Fibroblast of villous mesenchyme (primary cell): ENCODE measurements at regions not wholly inside any gene's neighbourhood (a gene's known extent, or its start where the extent isn't known, plus 50 kb on each side); places are given as distances from the start of the nearest gene placed in this dataset.
A peak's percentile ranks its signal among the peaks of the same experiment; 100 is the strongest.

Experiments
- DNase-seq: peaks from one replicate; pipeline ENCODE4 v3.0.0-alpha.2; 2010; ENCODE audit warnings: low read depth
- H3K4me3 ChIP-seq: 2 replicates; pipeline ENCODE4 v1.5.1; 2011; ENCODE audit warnings: low read depth, mild to moderate bottlenecking, low read length
- TF ChIP-seq, protein P1 (sequence below): IDR thresholded peaks from 2 replicates; pipeline ENCODE4 v1.5.1; 2012; ENCODE audit warnings: low read depth, mild to moderate bottlenecking, low read length; ENCODE audit not compliant: insufficient read depth

- H3K4me3 ChIP-seq = no peak overlapping the region
- TF ChIP-seq, protein P1, sequence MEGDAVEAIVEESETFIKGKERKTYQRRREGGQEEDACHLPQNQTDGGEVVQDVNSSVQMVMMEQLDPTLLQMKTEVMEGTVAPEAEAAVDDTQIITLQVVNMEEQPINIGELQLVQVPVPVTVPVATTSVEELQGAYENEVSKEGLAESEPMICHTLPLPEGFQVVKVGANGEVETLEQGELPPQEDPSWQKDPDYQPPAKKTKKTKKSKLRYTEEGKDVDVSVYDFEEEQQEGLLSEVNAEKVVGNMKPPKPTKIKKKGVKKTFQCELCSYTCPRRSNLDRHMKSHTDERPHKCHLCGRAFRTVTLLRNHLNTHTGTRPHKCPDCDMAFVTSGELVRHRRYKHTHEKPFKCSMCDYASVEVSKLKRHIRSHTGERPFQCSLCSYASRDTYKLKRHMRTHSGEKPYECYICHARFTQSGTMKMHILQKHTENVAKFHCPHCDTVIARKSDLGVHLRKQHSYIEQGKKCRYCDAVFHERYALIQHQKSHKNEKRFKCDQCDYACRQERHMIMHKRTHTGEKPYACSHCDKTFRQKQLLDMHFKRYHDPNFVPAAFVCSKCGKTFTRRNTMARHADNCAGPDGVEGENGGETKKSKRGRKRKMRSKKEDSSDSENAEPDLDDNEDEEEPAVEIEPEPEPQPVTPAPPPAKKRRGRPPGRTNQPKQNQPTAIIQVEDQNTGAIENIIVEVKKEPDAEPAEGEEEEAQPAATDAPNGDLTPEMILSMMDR = no peak
- peak; percentile 32 for DNase-seq
These were observed 109.8 kb downstream of the PHLDA1 start for GRCh38 chr12:75921622-75922289.

GRCh38 chr12:75917715-75918114 is 113.9 kb downstream of the PHLDA1 start:
- TF ChIP-seq, protein P1 = no peak
- no peak overlapping the region for H3K4me3 ChIP-seq
- no peak for DNase-seq

DNA sequence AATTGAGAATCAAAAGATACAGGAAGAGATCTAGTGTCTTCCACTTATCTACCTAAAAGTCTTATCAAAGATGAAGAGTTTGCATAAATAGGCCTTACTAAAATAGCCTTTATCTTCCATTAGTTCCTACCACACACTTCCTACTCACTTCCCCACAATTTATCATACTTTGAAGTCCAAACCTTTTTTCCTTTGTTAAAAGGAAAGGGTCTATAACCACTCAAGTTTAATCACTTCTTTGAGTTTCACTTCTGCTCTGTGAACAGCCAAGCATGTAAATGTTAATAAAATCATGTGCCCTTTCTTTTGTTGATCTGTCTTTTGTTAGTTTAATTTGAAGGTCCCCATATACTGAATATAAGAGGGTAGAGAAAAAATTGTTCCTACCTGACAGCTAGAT is 114.5 kb downstream of the PHLDA1 start:
- TF ChIP-seq, protein P1 = no peak
- no peak overlapping the region for H3K4me3 ChIP-seq

DNA sequence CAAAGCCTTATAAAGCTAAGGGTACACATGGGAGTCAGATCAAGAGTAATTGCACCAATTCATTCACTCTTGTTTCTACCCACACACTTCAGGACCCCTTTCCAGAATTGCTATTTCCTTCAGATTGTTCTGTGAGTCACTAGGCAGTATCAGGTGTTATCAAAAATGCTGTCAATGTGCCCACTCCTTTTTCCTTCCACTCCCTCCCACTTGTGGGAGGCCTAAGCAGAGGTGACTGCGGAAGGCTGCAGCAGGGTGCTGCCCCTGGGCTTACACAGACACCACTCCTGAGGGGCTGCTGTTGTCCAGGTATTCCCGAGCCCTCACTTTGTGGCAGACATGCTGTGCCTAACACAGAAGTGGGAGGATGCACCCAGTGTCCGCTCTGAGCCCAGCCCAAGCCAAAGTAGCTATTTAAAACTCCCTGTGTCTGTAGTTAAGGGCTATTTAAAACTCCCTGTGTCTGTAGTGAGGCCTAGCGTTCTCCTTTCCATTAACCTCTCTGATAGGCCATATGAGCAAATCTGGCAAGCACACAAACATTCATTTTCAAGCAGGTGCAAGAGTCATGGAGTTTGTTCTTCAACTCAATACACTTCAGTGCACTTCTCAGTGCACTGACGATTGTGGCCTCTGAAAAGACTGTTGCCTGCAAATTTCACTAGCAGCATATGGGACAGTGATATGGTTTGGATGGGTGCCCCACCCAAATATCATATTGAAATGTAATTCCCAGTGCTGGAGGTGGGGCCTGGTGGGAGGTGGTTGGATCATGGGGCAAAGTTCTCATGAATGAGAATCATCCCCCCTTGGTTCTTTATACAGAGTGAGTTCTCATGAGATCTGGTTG is 117.8 kb downstream of the PHLDA1 start:
- TF ChIP-seq, protein P1 = no peak
- H3K4me3 ChIP-seq = no peak overlapping the region
- no peak for DNase-seq

More for the DNA sequence above, 114.5 kb downstream of the PHLDA1 start:
- no peak for DNase-seq

GRCh38 chr12:75909714-75910656 is 121.6 kb downstream of the PHLDA1 start:
- no peak for DNase-seq
- H3K4me3 ChIP-seq = no peak overlapping the region
- TF ChIP-seq, protein P1 = no peak

DNA sequence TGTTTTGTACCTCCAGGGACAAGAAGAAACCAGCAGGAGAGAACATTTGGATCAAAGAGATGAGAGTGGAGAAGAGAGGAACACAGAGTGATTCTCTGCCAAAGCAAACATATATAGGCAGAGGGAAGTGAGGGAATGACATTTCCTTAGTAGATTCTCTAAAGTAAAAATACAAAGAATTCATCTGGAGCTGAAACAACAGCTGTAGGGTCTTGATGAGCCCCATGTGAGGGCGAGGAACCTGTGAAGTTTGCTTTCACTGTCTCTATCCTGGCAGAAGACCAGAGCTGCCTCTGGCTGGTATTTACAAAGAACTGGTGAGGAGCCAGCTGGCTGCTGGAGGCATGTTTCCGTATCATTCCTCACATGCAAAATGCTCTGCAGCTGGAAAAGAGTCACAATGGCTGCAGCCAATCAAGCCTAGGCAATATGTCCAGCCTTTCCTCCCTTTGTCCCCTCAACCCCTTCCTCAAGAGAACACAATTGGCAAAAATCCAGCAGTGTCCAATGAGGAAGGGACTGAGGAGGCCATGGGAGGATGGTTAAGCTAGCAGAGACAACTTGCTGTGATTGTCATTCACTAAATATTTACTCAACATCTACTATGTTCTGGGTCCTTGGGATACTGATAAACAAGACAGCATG is 122.5 kb downstream of the PHLDA1 start:
- TF ChIP-seq, protein P1 = no peak
- H3K4me3 ChIP-seq = no peak overlapping the region
- DNase-seq = peak; percentile 60
